Glutamatergic neuron (in vitro differentiated cells): ENCODE measurements at regions not wholly inside any gene's neighbourhood (a gene's known extent, or its start where the extent isn't known, plus 50 kb on each side); places are given as distances from the start of the nearest gene placed in this dataset.

Source experiments
- DNase-seq: peaks from one replicate; pipeline ENCODE4 v3.0.0; 2022
- H3K27ac Mint-ChIP-seq: one replicate; pipeline ENCODE4 v1.8.0; 2020; ENCODE audit warnings: mild to moderate bottlenecking, mixed read lengths, inconsistent platforms; ENCODE audit not compliant: unreplicated experiment
- H3K27me3 Mint-ChIP-seq: one replicate; pipeline ENCODE4 v1.8.0; 2020; ENCODE audit warnings: mild to moderate bottlenecking, moderate library complexity, mixed read lengths, inconsistent platforms; ENCODE audit not compliant: unreplicated experiment
- H3K36me3 Mint-ChIP-seq: one replicate; pipeline ENCODE4 v1.8.0; 2020; ENCODE audit warnings: mild to moderate bottlenecking, mixed read lengths, inconsistent platforms; ENCODE audit not compliant: unreplicated experiment
- H3K4me1 Mint-ChIP-seq: one replicate; pipeline ENCODE4 v1.8.0; 2020; ENCODE audit warnings: mild to moderate bottlenecking, low read depth, mixed read lengths, inconsistent platforms; ENCODE audit not compliant: unreplicated experiment
- H3K4me3 Mint-ChIP-seq: one replicate; pipeline ENCODE4 v1.8.0; 2020; ENCODE audit warnings: mild to moderate bottlenecking, mixed read lengths, inconsistent platforms; ENCODE audit not compliant: unreplicated experiment
- H3K9me3 Mint-ChIP-seq: one replicate; pipeline ENCODE4 v1.8.0; 2020; ENCODE audit warnings: mild to moderate bottlenecking, moderate library complexity, mixed read lengths, inconsistent platforms; ENCODE audit not compliant: unreplicated experiment
- CTCF ChIP-seq: fragments of 200-600 bp; sonication (generic); IDR thresholded peaks from one replicate; pipeline ENCODE4 v1.5.0; 2021; ENCODE audit not compliant: partially characterized antibody, unreplicated experiment

DNA sequence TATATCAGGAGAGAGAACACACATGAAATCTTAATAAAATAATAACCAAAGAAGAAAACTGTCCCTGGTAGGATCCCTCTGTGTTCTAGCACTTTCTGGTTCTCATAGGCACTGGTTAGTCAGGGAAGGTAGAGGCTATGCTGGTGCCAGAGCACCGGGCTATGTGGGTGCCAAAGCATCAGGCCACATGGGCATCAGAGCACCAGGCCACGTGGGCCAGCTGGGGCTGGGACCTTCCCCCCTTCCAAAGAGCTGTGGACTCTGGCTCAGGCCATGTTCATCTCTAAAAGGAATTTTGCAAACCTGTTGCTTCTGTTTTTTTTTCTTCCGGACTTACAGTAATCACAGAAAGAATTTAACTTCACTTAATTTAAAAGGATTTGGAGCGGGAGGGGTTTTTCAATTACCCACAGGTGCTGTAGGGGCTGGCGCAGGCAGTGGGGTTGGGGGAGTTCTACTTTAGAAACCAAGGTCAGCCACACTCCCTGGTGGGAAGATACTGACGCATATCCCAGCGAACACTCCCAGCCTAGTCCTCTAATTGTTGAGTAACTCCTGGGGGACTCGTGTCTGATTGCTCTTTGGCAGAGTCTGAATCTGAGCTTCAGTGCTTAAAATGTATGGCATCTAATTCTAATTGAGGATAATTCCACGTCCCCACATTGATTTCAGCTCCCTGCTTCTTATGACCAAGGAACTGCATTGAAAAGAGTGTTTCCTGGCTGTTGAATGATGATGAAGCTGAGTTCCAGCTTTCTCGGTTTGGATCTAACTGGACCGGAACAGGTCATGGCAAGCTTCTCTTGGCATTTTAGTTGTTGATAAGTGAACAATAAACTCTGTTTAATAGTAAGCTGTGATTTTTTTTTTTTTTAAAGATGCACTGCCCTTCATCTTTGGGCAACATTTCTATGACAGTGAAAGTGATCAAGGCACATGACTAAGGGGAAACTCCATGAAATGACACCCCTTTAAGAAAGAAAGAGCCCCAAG, 110.7 kb upstream of the FZD8 start:
- H3K27ac Mint-ChIP-seq: no peak overlapping the region
- H3K4me1 Mint-ChIP-seq: peaks cover 2% of the 10 kb centered on the region
- H3K36me3 Mint-ChIP-seq: no peaks in the 10 kb centered on the region
- H3K4me3 Mint-ChIP-seq: no peak overlapping the region
- peak; percentile 14 for DNase-seq
- H3K9me3 Mint-ChIP-seq: peaks cover 2% of the 10 kb centered on the region
- H3K27me3 Mint-ChIP-seq: no peaks in the 10 kb centered on the region
- TF ChIP-seq CTCF: no peak

GRCh38 chr10:35751347-35751746, 109.3 kb upstream of the FZD8 start:
- Mint-ChIP-seq H3K27ac (no peak overlapping the region), H3K36me3 (no peaks in the 10 kb centered on the region), H3K4me3 (no peak overlapping the region), H3K4me1 (peaks cover 2% of the 10 kb centered on the region), H3K27me3 (no peaks in the 10 kb centered on the region), H3K9me3 (peaks cover 2% of the 10 kb centered on the region)
- DNase-seq: no peak
- no peak for TF ChIP-seq CTCF

DNA sequence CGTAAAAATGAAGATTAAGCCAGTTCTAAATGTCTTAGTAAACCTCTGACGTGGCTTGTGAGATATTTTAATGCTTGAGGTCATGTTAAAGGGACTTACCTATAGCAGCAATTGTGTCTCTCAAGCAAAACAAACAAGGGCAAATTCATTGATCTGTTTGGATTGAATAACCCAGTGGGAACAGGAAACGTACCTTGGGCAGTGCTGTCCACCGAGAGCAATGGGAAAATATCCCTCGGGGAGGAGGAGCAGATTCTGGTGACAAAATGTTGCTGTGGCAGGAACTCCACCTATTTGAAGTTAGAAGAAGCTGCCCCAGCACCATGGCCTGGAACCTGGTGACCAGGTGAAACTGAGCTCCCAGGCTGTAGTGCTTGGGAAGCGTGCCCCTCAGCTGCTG, 107.1 kb upstream of the FZD8 start:
- peaks cover 2% of the 10 kb centered on the region for H3K9me3 Mint-ChIP-seq
- H3K4me3 Mint-ChIP-seq: no peak overlapping the region
- no peak for TF ChIP-seq CTCF
- DNase-seq: no peak
- H3K27ac Mint-ChIP-seq: no peak overlapping the region
- no peaks in the 10 kb centered on the region for H3K36me3 Mint-ChIP-seq
- H3K27me3 Mint-ChIP-seq: no peaks in the 10 kb centered on the region
- H3K4me1 Mint-ChIP-seq: peaks cover 2% of the 10 kb centered on the region

GRCh38 chr10:35745617-35746403, 103.7 kb upstream of the FZD8 start:
- no peaks in the 10 kb centered on the region for H3K36me3 Mint-ChIP-seq
- no peaks in the 10 kb centered on the region for H3K27me3 Mint-ChIP-seq
- no peak overlapping the region for H3K27ac Mint-ChIP-seq
- no peak overlapping the region for H3K4me3 Mint-ChIP-seq
- DNase-seq: no peak
- peaks cover 2% of the 10 kb centered on the region for H3K9me3 Mint-ChIP-seq
- no peaks in the 10 kb centered on the region for H3K4me1 Mint-ChIP-seq
- no peak for TF ChIP-seq CTCF
